GM10248 (cell line): ENCODE measurements at regions not wholly inside any gene's neighbourhood (a gene's known extent, or its start where the extent isn't known, plus 50 kb on each side); places are given as distances from the start of the nearest gene placed in this dataset.
"Not testable (repeated sequence)": the region's sequence is repeated elsewhere in the genome, so short reads cannot be mapped to it uniquely, and the experiment has no call there.

Experiments
- CTCF ChIA-PET: fragments of 300-600 bp; sonication (Branson Sonifier 250); formaldehyde crosslinking; extraction: SDS; loops from one replicate; lab custom pipeline; 2021; ENCODE audit warnings: antibody characterized with exemption; lab: Yijun Ruan, JAX
- POLR2A ChIA-PET: fragments of 350-650 bp; sonication (Branson Sonifier 250); formaldehyde crosslinking; extraction: SDS; loops from one replicate; lab custom pipeline; 2020; ENCODE audit warnings: antibody characterized with exemption; lab: Yijun Ruan, JAX
- DNase-seq: peaks from one replicate; pipeline ENCODE4 v3.0.0; 2012; ENCODE audit errors: extremely low spot score
- TF ChIP-seq, protein P1 (sequence below): IDR thresholded peaks from 2 replicates; pipeline ENCODE4 v1.5.1; 2012; ENCODE audit warnings: mild to moderate bottlenecking, low read depth; ENCODE audit errors: extremely low read depth, missing control alignments, control extremely low read depth

DNA sequence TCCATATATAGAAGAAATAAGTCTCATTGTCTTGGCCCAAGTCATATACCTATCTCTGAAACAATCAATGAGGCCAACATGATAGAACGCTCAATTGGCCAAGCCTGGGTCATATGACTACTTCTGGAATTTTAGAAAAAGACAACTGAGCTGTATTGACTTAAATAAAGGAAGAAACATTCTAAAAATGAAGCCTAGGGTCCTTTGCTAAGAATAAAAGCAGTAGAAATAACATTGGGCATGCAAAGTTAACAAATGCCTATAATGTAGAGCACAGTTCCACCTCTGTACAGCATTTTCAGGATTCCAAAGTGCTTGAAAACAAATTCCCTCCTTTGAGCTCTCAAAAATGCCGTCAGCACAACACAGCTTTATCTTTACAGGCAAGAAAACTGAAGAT, 391.8 kb downstream of the PRELID2 start:
- TF ChIP-seq, protein P1, sequence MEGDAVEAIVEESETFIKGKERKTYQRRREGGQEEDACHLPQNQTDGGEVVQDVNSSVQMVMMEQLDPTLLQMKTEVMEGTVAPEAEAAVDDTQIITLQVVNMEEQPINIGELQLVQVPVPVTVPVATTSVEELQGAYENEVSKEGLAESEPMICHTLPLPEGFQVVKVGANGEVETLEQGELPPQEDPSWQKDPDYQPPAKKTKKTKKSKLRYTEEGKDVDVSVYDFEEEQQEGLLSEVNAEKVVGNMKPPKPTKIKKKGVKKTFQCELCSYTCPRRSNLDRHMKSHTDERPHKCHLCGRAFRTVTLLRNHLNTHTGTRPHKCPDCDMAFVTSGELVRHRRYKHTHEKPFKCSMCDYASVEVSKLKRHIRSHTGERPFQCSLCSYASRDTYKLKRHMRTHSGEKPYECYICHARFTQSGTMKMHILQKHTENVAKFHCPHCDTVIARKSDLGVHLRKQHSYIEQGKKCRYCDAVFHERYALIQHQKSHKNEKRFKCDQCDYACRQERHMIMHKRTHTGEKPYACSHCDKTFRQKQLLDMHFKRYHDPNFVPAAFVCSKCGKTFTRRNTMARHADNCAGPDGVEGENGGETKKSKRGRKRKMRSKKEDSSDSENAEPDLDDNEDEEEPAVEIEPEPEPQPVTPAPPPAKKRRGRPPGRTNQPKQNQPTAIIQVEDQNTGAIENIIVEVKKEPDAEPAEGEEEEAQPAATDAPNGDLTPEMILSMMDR = no peak
- DNase-seq = no peak
- POLR2A ChIA-PET = no interaction called here
- CTCF ChIA-PET = interaction anchor here (1.2 kb wide), 1 partner anchor 10 kb away, joined by 3 read pairs; no protein-coding TSS in a partner anchor

DNA sequence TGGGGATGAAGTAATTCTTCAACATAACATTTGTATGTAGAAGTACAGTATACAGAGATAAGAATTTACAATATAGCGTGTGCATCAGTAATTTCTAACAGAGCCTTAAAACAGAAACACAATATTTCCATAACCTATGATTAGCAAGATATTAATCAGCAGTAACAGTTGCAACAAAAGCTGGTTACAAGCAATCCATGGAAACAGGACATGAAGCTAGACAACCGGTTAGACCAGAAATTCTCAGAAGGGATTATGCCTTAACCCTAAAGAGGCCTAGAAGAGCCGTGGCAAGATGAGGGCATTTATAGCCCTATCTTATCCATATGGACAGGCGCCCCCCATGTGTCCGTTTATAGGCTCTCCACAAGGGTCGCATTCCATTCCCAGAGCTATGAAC, 392.5 kb downstream of the PRELID2 start:
- CTCF ChIA-PET = interaction anchor here (1.2 kb wide), 1 partner anchor 10 kb away, joined by 3 read pairs; no protein-coding TSS in a partner anchor
- DNase-seq, POLR2A ChIA-PET: not testable (repeated sequence)

DNA sequence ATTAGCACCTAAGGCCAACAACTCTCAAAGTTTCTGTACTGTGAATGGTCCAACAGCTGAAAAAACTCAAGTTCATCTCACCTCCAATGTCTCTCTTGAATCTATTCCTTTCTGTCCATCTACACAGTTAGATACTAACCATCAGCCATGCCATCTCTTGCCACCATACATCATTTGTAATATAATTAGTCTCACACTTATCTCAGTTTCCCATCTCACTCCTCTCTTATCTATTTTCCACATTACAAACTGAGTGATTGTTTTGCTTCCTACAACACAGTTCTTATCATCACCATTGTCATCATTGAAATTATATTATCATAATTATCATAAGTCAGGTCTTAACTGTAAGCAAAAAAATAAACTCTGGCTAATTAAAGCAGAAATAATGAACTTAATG, 393.9 kb downstream of the PRELID2 start:
- TF ChIP-seq, protein P1 = no peak
- DNase-seq = no peak
- ChIA-PET CTCF (no interaction called here), POLR2A (no interaction called here)

DNA sequence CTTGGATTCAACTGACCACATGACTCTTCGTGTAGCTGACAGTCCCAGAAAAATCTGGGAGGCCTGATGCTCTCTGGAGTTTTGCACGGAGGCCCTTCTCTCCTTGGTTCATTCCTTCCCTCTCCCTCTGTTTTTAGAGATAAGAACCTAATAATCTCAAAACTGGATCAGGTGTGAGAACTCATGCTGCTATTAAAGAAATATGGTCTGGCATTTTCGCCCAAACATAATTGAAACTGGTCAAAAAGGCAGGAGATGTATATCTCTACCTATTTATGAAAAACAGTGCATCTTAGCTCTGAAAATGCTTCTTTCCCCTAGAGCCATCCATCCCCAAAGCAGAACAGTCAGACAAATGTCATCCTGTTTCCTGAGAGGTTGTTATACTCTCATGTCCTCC, 397.5 kb downstream of the PRELID2 start:
- DNase-seq = no peak
- ChIA-PET CTCF (interaction anchor here (1.2 to 1.4 kb wide), 2 partner anchors 12 to 19 kb away, joined by 3 read pairs; no protein-coding TSS in a partner anchor), POLR2A (no interaction called here)
- TF ChIP-seq, protein P1 = no peak

DNA sequence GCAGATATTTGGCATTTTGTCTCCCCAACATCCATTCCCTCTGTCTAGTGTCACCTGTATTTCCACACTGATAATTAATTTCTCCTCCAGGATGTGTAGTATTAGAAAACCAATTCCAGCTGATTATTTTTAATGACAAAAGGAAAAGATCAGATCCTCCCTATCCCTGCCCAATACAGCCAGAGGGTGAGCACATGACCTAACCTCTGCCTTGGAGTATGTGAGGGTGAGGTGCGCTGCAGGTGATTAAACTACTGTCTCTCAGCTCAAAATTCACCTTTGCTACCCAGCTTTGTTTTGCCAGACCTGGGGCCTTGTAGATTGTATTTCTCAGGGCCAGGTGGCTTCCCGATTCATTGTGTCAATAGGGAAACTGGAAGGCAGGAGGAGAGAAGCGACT, 402.1 kb downstream of the PRELID2 start:
- ChIA-PET POLR2A (no interaction called here), CTCF (interaction anchor here (0.6 to 1.6 kb wide), 4 partner anchors 10 to 618 kb away, joined by 3 to 4 read pairs (median 3); no protein-coding TSS in a partner anchor)
- DNase-seq = no peak
- TF ChIP-seq, protein P1 = no peak

DNA sequence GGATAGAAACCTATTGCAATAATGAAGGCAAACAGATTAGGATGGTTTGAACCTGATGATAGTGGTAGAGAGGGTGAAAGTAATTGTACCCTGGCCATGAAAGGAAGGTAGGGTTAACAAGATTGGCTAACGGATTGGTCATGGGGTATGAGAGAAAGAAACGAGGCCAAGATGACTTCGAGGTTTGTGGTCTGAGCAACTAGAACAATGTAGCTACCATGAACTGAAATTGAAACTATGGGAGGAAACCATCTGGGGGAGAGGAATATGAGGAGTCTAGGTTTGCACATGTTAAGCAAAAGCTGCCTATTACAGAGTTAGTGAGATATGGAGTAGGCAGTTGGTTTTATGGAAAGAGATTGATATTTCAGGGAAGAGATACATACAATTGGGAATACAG, 406.0 kb downstream of the PRELID2 start:
- no peak for DNase-seq
- CTCF ChIA-PET = no interaction called here
- POLR2A ChIA-PET = no interaction called here
- TF ChIP-seq, protein P1 = no peak

DNA sequence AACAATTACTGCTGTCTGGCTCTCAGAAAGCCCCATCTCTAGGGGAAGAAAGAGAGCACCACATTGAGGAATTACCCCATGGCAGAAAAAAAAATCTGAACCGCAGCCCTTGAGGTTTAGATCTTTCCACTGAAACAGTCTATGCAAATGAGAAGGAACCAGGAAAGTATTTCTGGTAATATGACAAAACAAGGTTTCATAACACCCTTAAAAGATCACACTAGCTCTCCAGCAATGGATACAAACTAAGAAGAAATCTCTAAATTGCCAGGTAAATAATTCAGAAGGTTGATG, 427.1 kb downstream of the PRELID2 start:
- TF ChIP-seq, protein P1 = no peak
- CTCF ChIA-PET = interaction anchor here (1.1 kb wide), 1 partner anchor 9 kb away, joined by 3 read pairs; no protein-coding TSS in a partner anchor
- no peak for DNase-seq
- POLR2A ChIA-PET = no interaction called here
